GM19240 (cell line): ENCODE measurements at regions not wholly inside any gene's neighbourhood (a gene's known extent, or its start where the extent isn't known, plus 50 kb on each side); places are given as distances from the start of the nearest gene placed in this dataset.
"Not testable (repeated sequence)": the region's sequence is repeated elsewhere in the genome, so short reads cannot be mapped to it uniquely, and the experiment has no call there.

Experiments
- DNase-seq: peaks from one replicate; pipeline ENCODE4 v3.0.0; 2011; ENCODE audit warnings: low spot score; ENCODE audit not compliant: insufficient read length

GRCh38 chr18:59038295-59039039 is 101.2 kb upstream of the SEC11C start:
- no peak for DNase-seq

- not testable (repeated sequence) for DNase-seq
Observed at GRCh38 chr18:59039040-59039320, 100.7 kb upstream of the SEC11C start.

GRCh38 chr18:59039449-59039848 is 100.2 kb upstream of the SEC11C start:
- no peak for DNase-seq

- DNase-seq, result no peak
Observed at GRCh38 chr18:59040770-59041148, 98.9 kb upstream of the SEC11C start.

- no peak for DNase-seq
Observed at GRCh38 chr18:59041296-59041695, 98.4 kb upstream of the SEC11C start.

GRCh38 chr18:59041819-59042815 is 97.6 kb upstream of the SEC11C start:
- no peak for DNase-seq

- DNase-seq, result no peak
Observed at GRCh38 chr18:59044855-59045254, 94.8 kb upstream of the SEC11C start.

GRCh38 chr18:59047321-59048047 is 92.2 kb upstream of the SEC11C start:
- no peak for DNase-seq

GRCh38 chr18:59048048-59048363 is 91.7 kb upstream of the SEC11C start:
- no peak for DNase-seq

- DNase-seq, result no peak
Observed at GRCh38 chr18:59048378-59048777, 91.3 kb upstream of the SEC11C start.

- no peak for DNase-seq
Observed at GRCh38 chr18:59049721-59050660, 89.7 kb upstream of the SEC11C start.

- no peak for DNase-seq
Observed at GRCh38 chr18:59050661-59051057, 89.0 kb upstream of the SEC11C start.

- DNase-seq, result no peak
Observed at GRCh38 chr18:59051470-59052165, 88.1 kb upstream of the SEC11C start.

GRCh38 chr18:59052965-59053820 is 86.5 kb upstream of the SEC11C start:
- no peak for DNase-seq

- no peak for DNase-seq
Observed at GRCh38 chr18:59054496-59055287, 85.0 kb upstream of the SEC11C start.

GRCh38 chr18:59055345-59056032 is 84.2 kb upstream of the SEC11C start:
- DNase-seq, result no peak

- DNase-seq, result peak; percentile 40
Observed at GRCh38 chr18:59056706-59057492, 82.8 kb upstream of the SEC11C start.
